Fibroblast of gingiva (primary cell): ENCODE measurements at regions not wholly inside any gene's neighbourhood (a gene's known extent, or its start where the extent isn't known, plus 50 kb on each side); places are given as distances from the start of the nearest gene placed in this dataset.
"Not testable (repeated sequence)": the region's sequence is repeated elsewhere in the genome, so short reads cannot be mapped to it uniquely, and the experiment has no call there.

Experiments used
- DNase-seq: peaks from one replicate; pipeline ENCODE4 v3.0.0-alpha.2; 2011; ENCODE audit warnings: low read depth

- no peak for DNase-seq
Observed at GRCh38 chr4:33072298-33073089, 2352.3 kb downstream of the PCDH7 start.

GRCh38 chr4:33073811-33074210 lies 2353.6 kb downstream of the PCDH7 start:
- DNase-seq = peak; percentile 55

GRCh38 chr4:33078145-33078544 lies 2358.0 kb downstream of the PCDH7 start:
- DNase-seq = no peak

- peak; percentile 62 for DNase-seq
Observed at GRCh38 chr4:33080275-33080674, 2360.1 kb downstream of the PCDH7 start.

- no peak for DNase-seq
Observed at GRCh38 chr4:33085709-33086108, 2365.5 kb downstream of the PCDH7 start.

- DNase-seq = peak; percentile 86
Observed at GRCh38 chr4:33086331-33086925, 2366.3 kb downstream of the PCDH7 start.

GRCh38 chr4:33088713-33089112 lies 2368.5 kb downstream of the PCDH7 start:
- DNase-seq = peak; percentile 58

- no peak for DNase-seq
Observed at GRCh38 chr4:33090910-33091309, 2370.7 kb downstream of the PCDH7 start.

- DNase-seq = peak; percentile 30
Observed at GRCh38 chr4:33091961-33092360, 2371.8 kb downstream of the PCDH7 start.

GRCh38 chr4:33104273-33104672 lies 2384.1 kb downstream of the PCDH7 start:
- DNase-seq = no peak

GRCh38 chr4:33107814-33108213 lies 2387.6 kb downstream of the PCDH7 start:
- DNase-seq = no peak

GRCh38 chr4:33111117-33111516 lies 2390.9 kb downstream of the PCDH7 start:
- no peak for DNase-seq

GRCh38 chr4:33116871-33117270 lies 2396.7 kb downstream of the PCDH7 start:
- no peak for DNase-seq

GRCh38 chr4:33126002-33126401 lies 2405.8 kb downstream of the PCDH7 start:
- no peak for DNase-seq

GRCh38 chr4:33130662-33131061 lies 2410.5 kb downstream of the PCDH7 start:
- DNase-seq = not testable (repeated sequence)

- DNase-seq = no peak
Observed at GRCh38 chr4:33133723-33134122, 2413.6 kb downstream of the PCDH7 start.

GRCh38 chr4:33134366-33134765 lies 2414.2 kb downstream of the PCDH7 start:
- no peak for DNase-seq

- DNase-seq = no peak
Observed at GRCh38 chr4:33149658-33150524, 2429.7 kb downstream of the PCDH7 start.

GRCh38 chr4:33150525-33150910 lies 2430.3 kb downstream of the PCDH7 start:
- DNase-seq = no peak

- peak; percentile 47 for DNase-seq
Observed at GRCh38 chr4:33160126-33160525, 2440.0 kb downstream of the PCDH7 start.

- DNase-seq = no peak
Observed at GRCh38 chr4:33161202-33161601, 2441.0 kb downstream of the PCDH7 start.

GRCh38 chr4:33162122-33162521 lies 2442.0 kb downstream of the PCDH7 start:
- DNase-seq = no peak
